GM18505 (cell line): ENCODE measurements at regions not wholly inside any gene's neighbourhood (a gene's known extent, or its start where the extent isn't known, plus 50 kb on each side); places are given as distances from the start of the nearest gene placed in this dataset.
"Not testable (repeated sequence)": the region's sequence is repeated elsewhere in the genome, so short reads cannot be mapped to it uniquely, and the experiment has no call there.

ENCODE experiments used
- ATAC-seq: cut with Tn5 transposase; IDR thresholded peaks from one replicate; pipeline ENCODE4 v1.9.1; 2021; ENCODE audit not compliant: unreplicated experiment
- POLR2A ChIP-seq: IDR thresholded peaks from 4 replicates; pipeline ENCODE4 v1.6.1; 2011; ENCODE audit warnings: borderline replicate concordance; ENCODE audit not compliant: insufficient read depth, insufficient read length; ENCODE audit errors: extremely low read depth

DNA sequence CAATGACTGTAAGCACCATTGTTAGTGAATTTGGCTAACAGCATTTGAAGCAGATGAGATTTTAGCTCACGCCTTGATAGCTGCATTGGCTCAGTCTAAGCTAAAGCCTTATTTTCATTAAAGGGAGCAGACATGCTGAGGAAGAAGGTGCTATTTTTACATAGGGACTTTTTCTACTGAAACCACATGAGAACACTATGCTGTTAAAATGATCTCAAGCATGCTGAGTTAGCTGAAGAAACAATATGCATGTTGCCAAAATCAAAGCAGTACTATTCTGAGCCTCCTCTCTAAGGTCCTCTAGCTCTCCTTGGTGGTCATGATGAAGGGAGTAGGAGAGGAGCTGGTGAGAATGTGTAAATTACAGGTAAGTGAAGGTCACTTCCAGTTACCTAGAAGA, 134.4 kb upstream of the JADE1 start:
- ATAC-seq, result peak; percentile 97
- TF ChIP-seq POLR2A, result no peak

- ATAC-seq, result not testable (repeated sequence)
These were observed 136.3 kb upstream of the JADE1 start for GRCh38 chr4:128673159-128673558.

DNA sequence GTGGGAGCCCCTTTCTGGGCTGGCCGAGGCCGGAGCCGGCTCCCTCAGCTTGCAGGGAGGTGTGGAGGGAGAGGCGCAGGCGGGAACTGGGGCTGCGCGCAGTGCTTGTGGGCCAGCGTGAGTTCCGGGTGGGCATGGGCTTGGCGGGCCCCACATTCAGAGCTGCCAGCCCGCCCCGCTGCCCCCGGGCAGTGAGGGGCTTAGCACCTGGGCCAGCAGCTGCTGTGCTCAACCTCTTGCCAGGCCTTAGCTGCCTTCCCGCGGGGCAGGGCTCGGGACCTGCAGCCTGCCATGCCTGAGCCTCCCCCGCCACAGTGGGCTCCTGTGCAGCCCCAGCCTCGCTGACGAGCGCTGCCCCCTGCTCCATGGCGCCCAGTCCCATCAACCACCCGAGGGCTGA, 136.9 kb upstream of the JADE1 start:
- ATAC-seq, result not testable (repeated sequence)

- ATAC-seq, result no peak
- no peak for TF ChIP-seq POLR2A
These were observed 139.0 kb upstream of the JADE1 start for GRCh38 chr4:128670513-128670912.

- no peak for ATAC-seq
- no peak for TF ChIP-seq POLR2A
These were observed 140.9 kb upstream of the JADE1 start for GRCh38 chr4:128668566-128668965.

- TF ChIP-seq POLR2A, result no peak
These were observed 144.0 kb upstream of the JADE1 start for GRCh38 chr4:128665514-128665913.

DNA sequence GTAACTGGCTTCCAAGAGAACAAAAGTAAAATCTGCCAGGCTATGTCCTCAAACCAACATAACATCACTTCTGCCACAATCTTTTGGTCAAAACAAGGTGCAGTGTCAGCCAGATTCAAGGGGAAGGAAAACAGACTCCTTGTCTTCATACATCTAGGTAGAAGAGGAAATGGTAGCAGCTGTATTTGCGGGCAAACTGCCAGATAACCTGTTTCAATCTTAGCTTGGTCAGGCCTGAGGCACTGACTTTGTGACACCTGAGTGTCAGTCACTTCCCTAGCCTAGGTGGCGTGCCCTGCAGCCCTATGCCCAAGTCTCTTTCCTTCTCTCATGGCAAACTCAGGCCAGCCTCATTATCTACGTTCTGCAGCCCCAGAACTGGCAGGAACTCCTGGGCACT, 146.2 kb upstream of the JADE1 start:
- TF ChIP-seq POLR2A, result no peak
- ATAC-seq, result no peak

More at GRCh38 chr4:128665514-128665913, 144.0 kb upstream of the JADE1 start:
- no peak for ATAC-seq

DNA sequence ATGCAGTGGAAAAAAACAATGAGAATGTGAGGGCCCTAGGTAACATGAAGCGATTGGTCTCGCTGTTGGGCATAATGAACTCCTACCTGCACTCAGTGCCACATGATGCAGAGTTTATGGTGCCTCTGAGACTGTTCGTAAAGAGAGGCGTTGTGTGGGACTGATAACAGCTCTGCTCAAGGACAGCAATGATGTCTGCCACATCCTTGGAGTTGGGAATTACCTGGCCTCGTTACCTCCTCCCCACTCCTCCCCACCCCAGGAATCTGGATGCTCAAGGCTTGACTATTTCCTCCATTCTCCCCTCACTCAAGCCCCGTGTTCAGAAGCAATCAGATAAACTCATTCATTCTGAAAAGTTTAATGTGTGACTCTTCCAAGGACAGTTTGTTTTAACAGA, 148.0 kb upstream of the JADE1 start:
- TF ChIP-seq POLR2A, result no peak
- ATAC-seq, result no peak

- no peak for ATAC-seq
- TF ChIP-seq POLR2A, result no peak
These were observed 148.9 kb upstream of the JADE1 start for GRCh38 chr4:128660361-128661215.

DNA sequence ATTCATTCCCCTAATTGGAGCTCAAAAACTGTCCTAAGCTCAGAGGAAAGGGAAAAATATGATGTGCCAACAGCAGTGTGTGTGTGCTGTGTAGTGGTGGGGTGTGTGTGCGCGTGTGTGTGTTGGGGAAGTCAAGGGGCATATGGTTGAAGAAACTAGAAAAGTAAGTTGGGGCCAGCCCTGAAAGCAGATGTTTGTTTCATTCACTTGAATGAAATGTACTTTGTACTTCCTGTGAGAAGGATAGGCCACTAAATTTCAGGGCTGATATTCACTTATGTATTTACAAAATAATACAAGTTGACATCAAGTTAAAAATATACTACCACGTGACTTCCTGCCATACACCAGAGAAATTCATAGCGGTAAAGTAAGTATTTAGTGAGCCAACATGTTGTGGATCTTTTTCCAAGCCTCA, 151.3 kb upstream of the JADE1 start:
- TF ChIP-seq POLR2A, result no peak
- ATAC-seq, result no peak

DNA sequence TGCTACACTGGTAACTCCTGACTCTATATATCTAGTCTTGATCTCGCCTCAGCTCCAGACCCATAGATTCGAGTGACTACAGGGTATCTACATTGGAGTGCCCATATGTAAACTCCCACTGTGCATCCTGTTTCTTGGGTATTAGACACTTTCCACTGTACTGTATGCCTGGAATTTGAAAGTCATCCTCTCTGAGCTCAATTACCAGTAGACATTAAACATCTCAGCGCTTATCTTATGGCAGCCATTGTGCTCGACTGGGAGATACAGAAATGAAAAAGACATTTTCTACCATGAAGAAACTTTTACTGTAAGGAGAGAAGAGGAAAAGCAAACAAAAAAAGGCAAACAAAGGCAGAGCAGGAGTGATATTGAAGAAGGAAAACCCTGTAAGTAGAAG, 151.9 kb upstream of the JADE1 start:
- no peak for TF ChIP-seq POLR2A
- ATAC-seq, result no peak

DNA sequence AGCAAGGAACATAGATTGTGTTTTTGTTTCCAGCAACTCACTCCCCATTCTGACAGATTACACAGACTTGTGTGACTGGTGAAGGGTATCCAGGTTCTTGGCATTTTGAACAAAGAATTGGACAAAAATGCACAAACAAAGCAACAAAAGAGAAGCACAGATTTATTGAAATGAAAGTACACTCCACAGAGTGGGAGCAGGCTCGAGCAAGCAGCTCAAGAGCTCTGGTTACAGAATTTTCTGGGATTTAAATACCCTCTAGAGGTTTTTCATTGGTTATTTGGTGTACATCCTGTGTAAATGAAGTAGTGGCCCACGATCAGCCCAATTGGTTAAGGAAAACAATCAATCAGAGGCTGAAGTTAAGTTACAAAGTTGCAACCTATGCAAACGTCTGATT, 155.0 kb upstream of the JADE1 start:
- no peak for ATAC-seq
- TF ChIP-seq POLR2A, result no peak

DNA sequence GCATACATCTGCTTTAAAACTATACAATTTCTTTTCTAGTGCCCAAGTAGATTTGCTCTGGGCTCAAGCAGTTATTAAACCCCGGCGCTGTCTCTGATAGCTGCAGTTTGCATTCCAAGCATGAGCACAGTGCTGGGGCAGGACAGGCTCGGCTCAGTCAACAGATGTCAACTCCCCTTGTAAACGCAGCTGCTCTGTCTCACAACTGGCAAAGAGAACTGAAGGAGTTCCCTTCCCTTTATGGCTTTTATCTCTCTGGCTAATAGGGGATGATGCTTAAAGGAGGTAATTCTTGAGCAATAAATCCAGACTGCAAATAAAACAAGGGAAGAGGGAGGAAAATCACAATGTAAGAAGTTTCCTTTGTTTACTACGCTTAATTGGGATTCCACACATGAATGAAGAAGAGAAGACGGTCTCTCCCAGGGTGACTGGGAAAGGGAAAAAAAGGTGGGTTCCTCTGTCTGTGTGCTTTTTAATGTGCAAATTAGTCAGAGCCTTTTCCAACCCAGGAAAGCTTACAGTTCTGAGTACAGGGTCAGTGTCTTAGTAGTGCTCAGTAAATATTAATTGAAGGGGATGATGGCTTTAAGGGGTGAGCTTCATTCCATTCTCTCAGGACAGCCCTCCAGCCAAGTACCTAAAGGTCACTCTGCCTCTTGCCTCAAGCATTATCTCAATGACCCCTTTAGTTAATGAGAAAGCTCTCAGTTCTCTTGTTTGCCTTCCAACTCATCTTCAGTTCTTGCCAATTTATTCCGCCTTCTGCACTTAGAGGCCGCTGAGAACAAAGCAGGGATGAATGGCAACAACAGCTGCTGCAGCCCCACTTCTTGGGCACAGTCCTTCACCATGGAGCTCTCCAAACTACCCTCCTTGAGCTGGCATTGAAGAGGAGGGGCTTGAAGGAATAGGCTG, 155.7 kb upstream of the JADE1 start:
- TF ChIP-seq POLR2A, result no peak
- ATAC-seq, result no peak
